OCI-LY7 (cell line): ENCODE measurements at regions not wholly inside any gene's neighbourhood (a gene's known extent, or its start where the extent isn't known, plus 50 kb on each side); places are given as distances from the start of the nearest gene placed in this dataset.

Experiments
- BruUV-seq: library from RNA; stranded (reverse); fragments of 400-500 nt; replicated peaks from 2 replicates; lab custom pipeline; 2021; lab: Mats Ljungman, UMichigan
- CTCF ChIA-PET: fragments of 300-600 bp; sonication (Branson Sonifier 250); formaldehyde crosslinking; loops from one replicate; lab custom pipeline; 2022; ENCODE audit warnings: antibody characterized with exemption; ENCODE audit not compliant: unreplicated experiment; lab: Charles Lee
- POLR2A ChIA-PET: fragments of 300-600 bp; sonication (Branson Sonifier 250); formaldehyde crosslinking; loops from one replicate; lab custom pipeline; 2022; ENCODE audit warnings: antibody characterized with exemption; lab: Charles Lee
- DNase-seq: peaks from one replicate; pipeline ENCODE4 v3.0.0-alpha.2; 2015; ENCODE audit warnings: low spot score
- H2AFZ ChIP-seq: fragments of 200-600 bp; sonication (generic), shearing (Covaris generic); 2 replicates; pipeline ENCODE4 v1.6.1; 2014; ENCODE audit warnings: mild to moderate bottlenecking, antibody characterized with exemption, low read length, moderate library complexity
- H3K27ac ChIP-seq: fragments of 200-600 bp; sonication (generic); 2 replicates; pipeline ENCODE4 v1.5.1; 2014; ENCODE audit warnings: mixed run types, low read depth, mild to moderate bottlenecking, moderate library complexity, low read length, inconsistent platforms; ENCODE audit not compliant: poor library complexity, severe bottlenecking
- H3K36me3 ChIP-seq: fragments of 200-600 bp; sonication (generic); 2 replicates; pipeline ENCODE4 v1.6.1; 2014; ENCODE audit warnings: mild to moderate bottlenecking, antibody characterized with exemption, low read length, moderate library complexity, mixed read lengths; ENCODE audit not compliant: insufficient read depth
- H3K4me1 ChIP-seq: fragments of 200-600 bp; sonication (generic); 2 replicates; pipeline ENCODE4 v1.5.1; 2014; ENCODE audit warnings: mild to moderate bottlenecking, low read length; ENCODE audit not compliant: insufficient read depth, poor library complexity, severe bottlenecking
- H3K4me2 ChIP-seq: fragments of 200-600 bp; sonication (generic); 2 replicates; pipeline ENCODE4 v1.6.1; 2014; ENCODE audit warnings: mild to moderate bottlenecking, low read length
- H3K4me3 ChIP-seq: fragments of 200-600 bp; sonication (generic); 2 replicates; pipeline ENCODE4 v1.5.1; 2014; ENCODE audit warnings: mild to moderate bottlenecking, low read depth, low read length; ENCODE audit not compliant: poor library complexity, severe bottlenecking
- H3K79me2 ChIP-seq: fragments of 200-600 bp; sonication (generic); 2 replicates; pipeline ENCODE4 v1.6.1; 2016; ENCODE audit warnings: low read depth, mild to moderate bottlenecking, low read length, moderate library complexity, mixed read lengths; ENCODE audit not compliant: insufficient read depth
- H3K9me2 ChIP-seq: fragments of 200-600 bp; sonication (generic); 2 replicates; pipeline ENCODE4 v1.6.1; 2016; ENCODE audit warnings: mild to moderate bottlenecking, low read length, mixed read lengths; ENCODE audit not compliant: insufficient read depth
- H3K9me3 ChIP-seq: fragments of 200-600 bp; sonication (generic); 2 replicates; pipeline ENCODE4 v1.6.1; 2014; ENCODE audit warnings: mild to moderate bottlenecking, mixed run types, low read length, mixed read lengths
- H4K20me1 ChIP-seq: fragments of 200-600 bp; sonication (generic); 2 replicates; pipeline ENCODE4 v1.6.1; 2014; ENCODE audit warnings: mild to moderate bottlenecking, antibody characterized with exemption, low read length, moderate library complexity, mixed read lengths; ENCODE audit not compliant: insufficient read depth
- CTCF ChIP-seq: fragments of 200-600 bp; sonication (generic); conservative IDR thresholded peaks from 2 replicates; pipeline ENCODE4 v1.5.1; 2014; ENCODE audit warnings: mild to moderate bottlenecking, antibody characterized with exemption, low read length, moderate library complexity, mixed read lengths
- EZH2phosphoT487 ChIP-seq: fragments of 200-600 bp; sonication (generic); IDR thresholded peaks from 2 replicates; pipeline ENCODE4 v1.6.1; 2018; ENCODE audit warnings: low read depth, borderline replicate concordance, mild to moderate bottlenecking, mixed run types, antibody characterized with exemption, low read length, moderate library complexity, mixed read lengths
- intact Hi-C: fragments of 100-400 bp; cut with micrococcal nuclease; formaldehyde crosslinking; loops from one replicate; pipeline ENCODE4 v1.10.0; 2022; ENCODE audit not compliant: unreplicated experiment

GRCh38 chr19:27679905-27680304, 1533.0 kb downstream of the UQCRFS1 start:
- no TSS peak for BruUV-seq
- Histone ChIP-seq H4K20me1 (no peaks in the 10 kb centered on the region), H3K4me3 (no peak overlapping the region), H3K27ac (no peak overlapping the region), H3K4me1 (no peaks in the 10 kb centered on the region), H3K9me2 (no peaks in the 10 kb centered on the region), H3K79me2 (no peaks in the 10 kb centered on the region), H3K9me3 (peaks cover 9% of the 10 kb centered on the region; the same call in 1 of the 2 replicates), H2AFZ (no peak overlapping the region), H3K4me2 (no peak overlapping the region), H3K36me3 (no peaks in the 10 kb centered on the region)
- intact Hi-C loops = loop anchor here (5.0 kb wide), 1 partner anchor 637 kb away; no protein-coding TSS in a partner anchor
- ChIA-PET CTCF (no interaction called here), POLR2A (no interaction called here)
- no peak for DNase-seq
- TF ChIP-seq EZH2phosphoT487 (no peak), CTCF (no peak)

GRCh38 chr19:27679399-27679798, 1533.6 kb downstream of the UQCRFS1 start:
- no peak for DNase-seq
- Histone ChIP-seq H3K9me3 (peaks cover 9% of the 10 kb centered on the region; the same call in 1 of the 2 replicates), H3K4me1 (no peaks in the 10 kb centered on the region), H2AFZ (no peak overlapping the region), H3K27ac (no peak overlapping the region), H3K36me3 (no peaks in the 10 kb centered on the region), H4K20me1 (no peaks in the 10 kb centered on the region), H3K4me2 (no peak overlapping the region), H3K4me3 (no peak overlapping the region), H3K9me2 (no peaks in the 10 kb centered on the region), H3K79me2 (no peaks in the 10 kb centered on the region)
- no peak for TF ChIP-seq CTCF
- no peak for TF ChIP-seq EZH2phosphoT487
- intact Hi-C loops = no loop called here
- no TSS peak for BruUV-seq
- POLR2A ChIA-PET = no interaction called here
- CTCF ChIA-PET = no interaction called here

- POLR2A ChIA-PET = no interaction called here
Observed at GRCh38 chr19:27676877-27677276, 1536.1 kb downstream of the UQCRFS1 start.

More at GRCh38 chr19:27676877-27677276, 1536.1 kb downstream of the UQCRFS1 start:
- Histone ChIP-seq H3K9me3 (0 out of 2 replicates have a peak, but pooled peaks cover 4% of the 10 kb centered on the region), H3K36me3 (no peaks in the 10 kb centered on the region), H3K4me1 (no peaks in the 10 kb centered on the region), H3K4me2 (no peak overlapping the region), H2AFZ (no peak overlapping the region), H3K9me2 (no peaks in the 10 kb centered on the region), H3K4me3 (no peak overlapping the region), H4K20me1 (no peaks in the 10 kb centered on the region), H3K27ac (no peak overlapping the region), H3K79me2 (no peaks in the 10 kb centered on the region)
- BruUV-seq = no TSS peak
- CTCF ChIA-PET = no interaction called here
- TF ChIP-seq CTCF = no peak
- no peak for TF ChIP-seq EZH2phosphoT487
- no peak for DNase-seq
- intact Hi-C loops = no loop called here
